NB4 (cell line): ENCODE measurements at regions not wholly inside any gene's neighbourhood (a gene's known extent, or its start where the extent isn't known, plus 50 kb on each side); places are given as distances from the start of the nearest gene placed in this dataset.

ENCODE experiments used
- POLR2A ChIP-seq: IDR thresholded peaks from 2 replicates; pipeline ENCODE4 v1.6.1; 2011; ENCODE audit warnings: mild to moderate bottlenecking; ENCODE audit not compliant: insufficient read length; ENCODE audit errors: extremely low read depth
- TF ChIP-seq, protein P1 (sequence below): IDR thresholded peaks from one replicate; pipeline ENCODE4 v1.5.1; 2012; ENCODE audit warnings: low read depth, low read length
- TF ChIP-seq, protein P2 (sequence below): IDR thresholded peaks from 2 replicates; pipeline ENCODE4 v1.6.1; 2011; ENCODE audit warnings: low read depth, low read length

DNA sequence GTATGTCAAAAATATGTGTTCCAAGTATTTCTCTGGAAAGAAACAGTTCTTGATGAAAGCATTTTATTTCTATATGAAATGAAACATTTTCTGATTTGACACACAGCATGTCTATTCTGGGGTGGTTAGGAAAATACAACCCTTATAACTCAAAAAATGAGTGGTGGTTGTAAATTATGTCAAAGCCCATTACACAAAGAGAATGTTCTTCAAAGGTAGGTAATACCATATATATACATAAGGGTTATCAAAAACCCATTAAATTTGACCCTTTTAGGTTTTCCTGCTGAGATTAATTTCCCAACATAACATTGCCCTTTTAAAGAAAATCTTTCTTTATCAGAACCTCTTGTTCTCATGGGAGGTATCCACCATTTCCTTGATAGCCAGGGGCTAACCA is 420.5 kb upstream of the TECRL start:
- TF ChIP-seq, protein P1, sequence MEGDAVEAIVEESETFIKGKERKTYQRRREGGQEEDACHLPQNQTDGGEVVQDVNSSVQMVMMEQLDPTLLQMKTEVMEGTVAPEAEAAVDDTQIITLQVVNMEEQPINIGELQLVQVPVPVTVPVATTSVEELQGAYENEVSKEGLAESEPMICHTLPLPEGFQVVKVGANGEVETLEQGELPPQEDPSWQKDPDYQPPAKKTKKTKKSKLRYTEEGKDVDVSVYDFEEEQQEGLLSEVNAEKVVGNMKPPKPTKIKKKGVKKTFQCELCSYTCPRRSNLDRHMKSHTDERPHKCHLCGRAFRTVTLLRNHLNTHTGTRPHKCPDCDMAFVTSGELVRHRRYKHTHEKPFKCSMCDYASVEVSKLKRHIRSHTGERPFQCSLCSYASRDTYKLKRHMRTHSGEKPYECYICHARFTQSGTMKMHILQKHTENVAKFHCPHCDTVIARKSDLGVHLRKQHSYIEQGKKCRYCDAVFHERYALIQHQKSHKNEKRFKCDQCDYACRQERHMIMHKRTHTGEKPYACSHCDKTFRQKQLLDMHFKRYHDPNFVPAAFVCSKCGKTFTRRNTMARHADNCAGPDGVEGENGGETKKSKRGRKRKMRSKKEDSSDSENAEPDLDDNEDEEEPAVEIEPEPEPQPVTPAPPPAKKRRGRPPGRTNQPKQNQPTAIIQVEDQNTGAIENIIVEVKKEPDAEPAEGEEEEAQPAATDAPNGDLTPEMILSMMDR: no peak
- no peak for TF ChIP-seq POLR2A
- TF ChIP-seq, protein P2, sequence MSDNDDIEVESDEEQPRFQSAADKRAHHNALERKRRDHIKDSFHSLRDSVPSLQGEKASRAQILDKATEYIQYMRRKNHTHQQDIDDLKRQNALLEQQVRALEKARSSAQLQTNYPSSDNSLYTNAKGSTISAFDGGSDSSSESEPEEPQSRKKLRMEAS: no peak
